ENCODE measurements at regions not wholly inside any gene's neighbourhood (a gene's known extent, or its start where the extent isn't known, plus 50 kb on each side); places are given as distances from the start of the nearest gene placed in this dataset.

DNA sequence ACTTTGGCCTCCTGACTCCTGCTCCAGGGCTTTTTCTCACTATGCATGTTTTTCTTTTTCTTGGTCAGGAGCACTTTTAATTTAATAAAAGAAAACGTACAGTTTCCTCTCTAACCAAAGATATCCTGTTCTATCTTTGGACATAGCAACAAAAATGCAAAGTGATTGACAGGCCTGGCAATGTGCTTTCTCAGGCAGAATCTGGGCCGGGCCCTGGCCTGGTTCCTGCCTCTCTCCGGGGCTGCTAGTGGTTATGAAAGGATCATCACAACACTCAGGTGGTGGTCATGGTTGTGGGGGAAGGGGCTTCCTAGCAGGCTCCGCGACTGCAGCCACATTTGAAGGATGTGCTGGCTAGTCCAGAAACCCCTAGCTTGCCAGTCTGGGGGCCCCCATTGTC lies 85.8 kb upstream of the USP24 start:
- TF ChIP-seq EZH2 (IDR thresholded peaks at IDR 0.05; ENCODE audit: insufficient read depth, poor library complexity, severe bottlenecking) (no peak), EZH2phosphoT487 (IDR thresholded peaks at IDR 0.05; ENCODE audit: insufficient read depth, low read depth) (no peak)
